SU-DHL-6 (cell line): ENCODE measurements at regions not wholly inside any gene's neighbourhood (a gene's known extent, or its start where the extent isn't known, plus 50 kb on each side); places are given as distances from the start of the nearest gene placed in this dataset.

Experiments used
- H2AFZ ChIP-seq: fragments of 200-600 bp; sonication (generic); 2 replicates; pipeline ENCODE4 v1.6.1; 2014; ENCODE audit warnings: low read depth, mild to moderate bottlenecking, moderate library complexity, mixed read lengths, antibody characterized with exemption, low read length; ENCODE audit not compliant: severe bottlenecking
- H3F3A ChIP-seq: fragments of 200-600 bp; shearing (Covaris generic); 2 replicates; pipeline ENCODE4 v1.6.0; 2016; ENCODE audit warnings: antibody characterized with exemption, mild to moderate bottlenecking; ENCODE audit not compliant: insufficient read depth
- H3K27ac ChIP-seq: fragments of 200-600 bp; sonication (generic); 2 replicates; pipeline ENCODE4 v1.5.1; 2016; ENCODE audit warnings: low read depth, mild to moderate bottlenecking, low read length, moderate library complexity, mixed read lengths
- H3K27me3 ChIP-seq: fragments of 200-600 bp; sonication (generic), shearing (Covaris generic); 2 replicates; pipeline ENCODE4 v1.6.0; 2014; ENCODE audit warnings: mild to moderate bottlenecking, low read length
- H3K36me3 ChIP-seq: fragments of 200-600 bp; sonication (generic); 2 replicates; pipeline ENCODE4 v1.6.1; 2014; ENCODE audit warnings: mild to moderate bottlenecking, low read length, mixed read lengths
- H3K4me2 ChIP-seq: fragments of 300-600, 200-600 bp; shearing (Covaris generic), sonication (generic); 2 replicates; pipeline ENCODE4 v1.6.0; 2014; ENCODE audit warnings: low read length, low read depth, mild to moderate bottlenecking; ENCODE audit not compliant: poor library complexity, severe bottlenecking
- H3K4me3 ChIP-seq: fragments of 200-600 bp; sonication (generic); 2 replicates; pipeline ENCODE4 v1.5.1; 2014; ENCODE audit warnings: antibody characterized with exemption, low read length, mild to moderate bottlenecking, mixed read lengths; ENCODE audit not compliant: insufficient read depth, poor library complexity, severe bottlenecking
- H3K79me2 ChIP-seq: fragments of 200-600 bp; sonication (generic); 2 replicates; pipeline ENCODE4 v1.6.1; 2014; ENCODE audit warnings: mild to moderate bottlenecking, low read length, moderate library complexity; ENCODE audit not compliant: insufficient read depth
- H3K9ac ChIP-seq: fragments of 200-600 bp; sonication (generic); 2 replicates; pipeline ENCODE4 v1.7.0; 2014; ENCODE audit warnings: mild to moderate bottlenecking, low read length
- H3K9me2 ChIP-seq: fragments of 200-600 bp; sonication (generic); replicated peaks from 2 replicates; pipeline ENCODE4 v1.6.1; 2014; ENCODE audit warnings: low read length; ENCODE audit not compliant: insufficient read depth
- H3K9me3 ChIP-seq: fragments of 200-600 bp; sonication (generic); 2 replicates; pipeline ENCODE4 v1.6.1; 2014; ENCODE audit warnings: low read length, mixed read lengths; ENCODE audit not compliant: insufficient read depth
- H4K20me1 ChIP-seq: fragments of 200-600 bp; sonication (generic); 2 replicates; pipeline ENCODE4 v1.6.1; 2014; ENCODE audit warnings: low read depth, mild to moderate bottlenecking, antibody characterized with exemption, low read length, moderate library complexity, mixed read lengths
- EZH2phosphoT487 ChIP-seq: fragments of 200-600 bp; sonication (generic), shearing (Covaris generic); conservative IDR thresholded peaks from 2 replicates; pipeline ENCODE4 v1.6.1; 2018; ENCODE audit warnings: mild to moderate bottlenecking, antibody characterized with exemption, low read length, moderate library complexity, mixed read lengths
- TF ChIP-seq, protein P1 (sequence below): fragments of 200-600 bp; sonication (generic); IDR thresholded peaks from one replicate; pipeline ENCODE4 v1.5.1; 2017; ENCODE audit warnings: antibody characterized with exemption, mild to moderate bottlenecking, low read length, moderate library complexity; ENCODE audit not compliant: insufficient read depth, poor library complexity, severe bottlenecking

DNA sequence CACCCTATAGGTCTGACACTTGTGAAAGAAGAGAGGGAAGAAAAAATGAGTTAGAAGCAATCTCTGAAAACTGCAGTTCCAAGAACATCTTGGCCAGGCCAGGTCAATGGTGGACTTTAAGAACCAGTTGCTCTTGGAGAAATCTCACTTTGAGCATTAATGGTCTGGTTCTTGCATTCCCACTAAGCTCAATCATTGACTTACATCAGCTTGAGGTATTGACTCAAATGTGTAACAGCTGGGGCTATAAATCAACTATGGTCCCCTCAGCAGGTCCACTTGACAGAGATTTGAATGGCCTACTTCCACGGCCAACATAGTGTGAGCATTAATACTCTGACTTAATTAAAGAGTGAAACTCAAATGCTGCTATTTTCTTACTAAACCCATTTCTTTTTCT, 357.8 kb upstream of the RGMB start:
- no peaks in the 10 kb centered on the region for H3K36me3 ChIP-seq
- H3K4me2 ChIP-seq = no peak overlapping the region
- H3K4me3 ChIP-seq = no peak overlapping the region
- H3K27me3 ChIP-seq = no peaks in the 10 kb centered on the region
- no peaks in the 10 kb centered on the region for H3K9me3 ChIP-seq
- no peaks in the 10 kb centered on the region for H4K20me1 ChIP-seq
- no peaks in the 10 kb centered on the region for H3K79me2 ChIP-seq
- TF ChIP-seq, protein P1, sequence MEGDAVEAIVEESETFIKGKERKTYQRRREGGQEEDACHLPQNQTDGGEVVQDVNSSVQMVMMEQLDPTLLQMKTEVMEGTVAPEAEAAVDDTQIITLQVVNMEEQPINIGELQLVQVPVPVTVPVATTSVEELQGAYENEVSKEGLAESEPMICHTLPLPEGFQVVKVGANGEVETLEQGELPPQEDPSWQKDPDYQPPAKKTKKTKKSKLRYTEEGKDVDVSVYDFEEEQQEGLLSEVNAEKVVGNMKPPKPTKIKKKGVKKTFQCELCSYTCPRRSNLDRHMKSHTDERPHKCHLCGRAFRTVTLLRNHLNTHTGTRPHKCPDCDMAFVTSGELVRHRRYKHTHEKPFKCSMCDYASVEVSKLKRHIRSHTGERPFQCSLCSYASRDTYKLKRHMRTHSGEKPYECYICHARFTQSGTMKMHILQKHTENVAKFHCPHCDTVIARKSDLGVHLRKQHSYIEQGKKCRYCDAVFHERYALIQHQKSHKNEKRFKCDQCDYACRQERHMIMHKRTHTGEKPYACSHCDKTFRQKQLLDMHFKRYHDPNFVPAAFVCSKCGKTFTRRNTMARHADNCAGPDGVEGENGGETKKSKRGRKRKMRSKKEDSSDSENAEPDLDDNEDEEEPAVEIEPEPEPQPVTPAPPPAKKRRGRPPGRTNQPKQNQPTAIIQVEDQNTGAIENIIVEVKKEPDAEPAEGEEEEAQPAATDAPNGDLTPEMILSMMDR = no peak
- TF ChIP-seq EZH2phosphoT487 = no peak
- no peaks in the 10 kb centered on the region for H3K9me2 ChIP-seq
- H2AFZ ChIP-seq = no peak overlapping the region
- H3K27ac ChIP-seq = no peak overlapping the region
- no peak overlapping the region for H3K9ac ChIP-seq
- H3F3A ChIP-seq = no peaks in the 10 kb centered on the region

- Histone ChIP-seq H3K9me2 (no peaks in the 10 kb centered on the region), H3K79me2 (no peaks in the 10 kb centered on the region), H3K9ac (no peak overlapping the region), H3K4me3 (no peak overlapping the region), H4K20me1 (no peaks in the 10 kb centered on the region), H2AFZ (no peak overlapping the region), H3F3A (no peaks in the 10 kb centered on the region), H3K36me3 (no peaks in the 10 kb centered on the region), H3K27me3 (no peaks in the 10 kb centered on the region), H3K27ac (no peak overlapping the region), H3K9me3 (no peaks in the 10 kb centered on the region), H3K4me2 (no peak overlapping the region)
- TF ChIP-seq EZH2phosphoT487 = no peak
- TF ChIP-seq, protein P1 = no peak
These were observed 356.9 kb upstream of the RGMB start for GRCh38 chr5:98416541-98416940.

DNA sequence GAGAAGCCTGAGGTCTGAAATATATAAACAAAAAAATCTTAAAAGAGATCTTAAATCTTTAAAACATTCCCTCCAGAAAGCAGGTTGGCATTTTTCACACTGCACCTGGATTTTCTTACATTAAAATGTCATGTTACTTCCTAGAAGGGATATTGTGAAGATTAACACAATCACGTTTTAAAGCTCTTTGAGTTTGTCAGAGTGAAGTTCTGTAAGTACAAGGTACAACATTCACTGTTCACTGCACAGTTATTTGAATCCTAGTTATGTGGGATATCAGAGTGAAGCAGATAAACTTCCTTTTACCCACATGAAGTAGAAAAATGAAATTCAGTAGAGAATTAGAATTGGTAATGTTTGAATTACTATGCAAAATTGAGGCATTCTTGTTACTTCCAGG, 353.6 kb upstream of the RGMB start:
- Histone ChIP-seq H3K9me3 (no peaks in the 10 kb centered on the region), H2AFZ (no peak overlapping the region), H3K9me2 (no peaks in the 10 kb centered on the region), H3K9ac (no peak overlapping the region), H3K4me2 (no peak overlapping the region), H3K36me3 (no peaks in the 10 kb centered on the region), H3K27me3 (no peaks in the 10 kb centered on the region), H3K79me2 (no peaks in the 10 kb centered on the region), H3K4me3 (no peak overlapping the region), H4K20me1 (no peaks in the 10 kb centered on the region), H3K27ac (no peak overlapping the region), H3F3A (no peaks in the 10 kb centered on the region)
- TF ChIP-seq EZH2phosphoT487 = no peak
- TF ChIP-seq, protein P1 = no peak
